ENCODE measurements at regions not wholly inside any gene's neighbourhood (a gene's known extent, or its start where the extent isn't known, plus 50 kb on each side); places are given as distances from the start of the nearest gene placed in this dataset.
"Not testable (repeated sequence)": the region's sequence is repeated elsewhere in the genome, so short reads cannot be mapped to it uniquely, and the experiment has no call there.

DNA sequence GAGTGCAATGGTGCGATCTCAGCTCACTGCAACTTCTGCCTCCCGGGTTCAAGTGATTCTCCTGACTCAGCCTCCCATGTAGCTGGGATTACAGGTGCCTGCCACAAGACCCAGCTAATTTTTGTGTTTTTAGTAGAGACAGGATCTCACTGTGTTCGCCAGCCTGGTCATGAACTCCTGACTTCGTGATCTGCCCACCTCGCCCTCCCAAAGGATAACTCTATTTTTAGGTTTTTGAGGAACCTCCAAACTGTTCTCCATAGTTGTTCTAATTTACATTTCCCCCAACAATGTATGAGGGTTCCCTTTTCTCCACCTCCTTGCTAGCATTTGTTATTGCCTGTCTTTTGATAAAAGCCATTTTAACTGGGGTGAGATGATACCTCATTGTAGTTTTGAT lies 53.7 kb upstream of the ZCCHC2 start:
- not testable (repeated sequence) for TF ChIP-seq ZNF384 (IDR thresholded peaks at IDR 0.05); SP1 (IDR thresholded peaks at IDR 0.05); ELF4 (IDR thresholded peaks at IDR 0.05); BHLHE40 (IDR thresholded peaks at IDR 0.05; ENCODE audit: borderline replicate concordance); FOXM1 (IDR thresholded peaks at IDR 0.05; ENCODE audit: borderline replicate concordance); TARDBP (IDR thresholded peaks at IDR 0.05); FOXK2 (IDR thresholded peaks at IDR 0.05); NFRKB (IDR thresholded peaks at IDR 0.05); FOXA1 (IDR thresholded peaks at IDR 0.05); SUZ12 (IDR thresholded peaks at IDR 0.05)
- TF ChIP-seq, protein P1, sequence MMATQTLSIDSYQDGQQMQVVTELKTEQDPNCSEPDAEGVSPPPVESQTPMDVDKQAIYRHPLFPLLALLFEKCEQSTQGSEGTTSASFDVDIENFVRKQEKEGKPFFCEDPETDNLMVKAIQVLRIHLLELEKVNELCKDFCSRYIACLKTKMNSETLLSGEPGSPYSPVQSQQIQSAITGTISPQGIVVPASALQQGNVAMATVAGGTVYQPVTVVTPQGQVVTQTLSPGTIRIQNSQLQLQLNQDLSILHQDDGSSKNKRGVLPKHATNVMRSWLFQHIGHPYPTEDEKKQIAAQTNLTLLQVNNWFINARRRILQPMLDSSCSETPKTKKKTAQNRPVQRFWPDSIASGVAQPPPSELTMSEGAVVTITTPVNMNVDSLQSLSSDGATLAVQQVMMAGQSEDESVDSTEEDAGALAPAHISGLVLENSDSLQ (IDR thresholded peaks at IDR 0.05), result not testable (repeated sequence)
